BJ (cell line): ENCODE measurements at regions not wholly inside any gene's neighbourhood (a gene's known extent, or its start where the extent isn't known, plus 50 kb on each side); places are given as distances from the start of the nearest gene placed in this dataset.

Experiments
- CTCF ChIA-PET: fragments of 350-600 bp; formaldehyde crosslinking; extraction: SDS; loops from one replicate; lab custom pipeline; 2021; ENCODE audit warnings: antibody characterized with exemption, inconsistent platforms; lab: Yijun Ruan, JAX
- POLR2A ChIA-PET: fragments of 300-600 bp; sonication (Branson Sonifier 250); formaldehyde crosslinking; extraction: SDS; loops from one replicate; lab custom pipeline; 2021; ENCODE audit warnings: antibody characterized with exemption; lab: Charles Lee
- DNase-seq: peaks from one replicate; pipeline ENCODE4 v3.0.0-alpha.2; 2011; ENCODE audit warnings: low read depth
- H3K27me3 ChIP-seq: 2 replicates; pipeline ENCODE4 v1.6.0; 2011; ENCODE audit warnings: low read length; ENCODE audit not compliant: control insufficient read depth, insufficient read depth
- H3K36me3 ChIP-seq: 2 replicates; pipeline ENCODE4 v1.5.1; 2011; ENCODE audit warnings: low read length; ENCODE audit not compliant: control insufficient read depth, insufficient read depth
- H3K4me3 ChIP-seq: 2 replicates; pipeline ENCODE4 v1.5.1; 2011; ENCODE audit warnings: low read depth, mild to moderate bottlenecking, control low read depth, low read length
- TF ChIP-seq, protein P1 (sequence below): IDR thresholded peaks from 2 replicates; pipeline ENCODE4 v1.5.1; 2011; ENCODE audit warnings: low read depth, mild to moderate bottlenecking, control low read depth, inconsistent platforms, low read length, moderate library complexity; ENCODE audit not compliant: insufficient read depth

- TF ChIP-seq, protein P1, sequence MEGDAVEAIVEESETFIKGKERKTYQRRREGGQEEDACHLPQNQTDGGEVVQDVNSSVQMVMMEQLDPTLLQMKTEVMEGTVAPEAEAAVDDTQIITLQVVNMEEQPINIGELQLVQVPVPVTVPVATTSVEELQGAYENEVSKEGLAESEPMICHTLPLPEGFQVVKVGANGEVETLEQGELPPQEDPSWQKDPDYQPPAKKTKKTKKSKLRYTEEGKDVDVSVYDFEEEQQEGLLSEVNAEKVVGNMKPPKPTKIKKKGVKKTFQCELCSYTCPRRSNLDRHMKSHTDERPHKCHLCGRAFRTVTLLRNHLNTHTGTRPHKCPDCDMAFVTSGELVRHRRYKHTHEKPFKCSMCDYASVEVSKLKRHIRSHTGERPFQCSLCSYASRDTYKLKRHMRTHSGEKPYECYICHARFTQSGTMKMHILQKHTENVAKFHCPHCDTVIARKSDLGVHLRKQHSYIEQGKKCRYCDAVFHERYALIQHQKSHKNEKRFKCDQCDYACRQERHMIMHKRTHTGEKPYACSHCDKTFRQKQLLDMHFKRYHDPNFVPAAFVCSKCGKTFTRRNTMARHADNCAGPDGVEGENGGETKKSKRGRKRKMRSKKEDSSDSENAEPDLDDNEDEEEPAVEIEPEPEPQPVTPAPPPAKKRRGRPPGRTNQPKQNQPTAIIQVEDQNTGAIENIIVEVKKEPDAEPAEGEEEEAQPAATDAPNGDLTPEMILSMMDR = no peak
- ChIA-PET POLR2A (interaction anchor here (0.5 kb wide), 1 partner anchor 23 kb away, joined by 8 read pairs; no protein-coding TSS in a partner anchor), CTCF (no interaction called here)
- DNase-seq = no peak
- Histone ChIP-seq H3K4me3 (no peak overlapping the region), H3K36me3 (no peaks in the 10 kb centered on the region), H3K27me3 (no peaks in the 10 kb centered on the region)
Measured at GRCh38 chr2:145166731-145167302, 646.9 kb upstream of the ZEB2 start.

- H3K4me3 ChIP-seq = no peak overlapping the region
- DNase-seq = no peak
- no peaks in the 10 kb centered on the region for H3K27me3 ChIP-seq
- ChIA-PET POLR2A (no interaction called here), CTCF (interaction anchor here (0.6 kb wide), 1 partner anchor 457 kb away, joined by 3 read pairs; no protein-coding TSS in a partner anchor)
- H3K36me3 ChIP-seq = no peaks in the 10 kb centered on the region
- TF ChIP-seq, protein P1 = no peak
Measured at GRCh38 chr2:145161656-145162055, 641.7 kb upstream of the ZEB2 start.

DNA sequence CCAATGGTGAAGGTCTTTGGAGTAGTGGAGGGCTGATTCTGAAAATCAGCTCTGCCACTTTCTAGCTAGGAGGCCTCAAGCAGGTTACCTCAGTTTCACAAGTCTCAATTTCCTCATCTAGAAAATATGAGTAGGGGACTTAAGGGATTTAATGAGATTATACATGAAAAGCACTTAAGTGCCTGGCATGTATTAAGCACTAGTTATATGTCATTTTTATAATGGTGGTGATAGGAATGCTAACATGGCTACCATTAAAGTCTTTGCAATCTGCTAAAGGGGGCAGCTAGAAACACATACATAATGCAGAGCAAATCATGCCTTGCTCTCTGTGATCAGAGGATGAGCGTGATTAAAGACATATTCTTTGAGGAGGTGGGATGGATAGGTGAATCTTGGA, 640.9 kb upstream of the ZEB2 start:
- TF ChIP-seq, protein P1 = no peak
- ChIA-PET POLR2A (no interaction called here), CTCF (interaction anchor here (0.7 kb wide), 1 partner anchor 1461 kb away, joined by 3 read pairs; no protein-coding TSS in a partner anchor)
- Histone ChIP-seq H3K4me3 (no peak overlapping the region), H3K27me3 (no peaks in the 10 kb centered on the region), H3K36me3 (no peaks in the 10 kb centered on the region)
- no peak for DNase-seq

DNA sequence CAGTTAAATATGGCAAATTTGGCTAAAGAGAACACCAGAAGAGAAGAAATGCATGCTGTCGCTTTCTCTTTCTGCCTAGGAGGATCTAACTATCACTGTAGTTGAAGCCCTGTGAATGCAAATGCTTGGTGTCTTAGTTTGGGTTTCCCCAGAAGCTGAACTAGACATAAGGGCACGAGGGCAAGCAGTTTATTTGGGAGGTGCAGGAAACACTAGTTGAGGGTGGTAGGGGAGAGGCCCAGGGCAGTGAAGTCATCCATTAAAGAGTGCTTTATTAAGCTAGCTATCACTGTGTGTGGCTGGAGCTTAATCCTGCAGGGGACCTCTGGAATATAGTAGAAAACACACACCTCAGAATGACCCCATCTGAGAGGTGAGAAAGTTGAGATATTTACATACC, 639.8 kb upstream of the ZEB2 start:
- no peak for DNase-seq
- H3K4me3 ChIP-seq = no peak overlapping the region
- POLR2A ChIA-PET = no interaction called here
- no peaks in the 10 kb centered on the region for H3K27me3 ChIP-seq
- H3K36me3 ChIP-seq = no peaks in the 10 kb centered on the region
- TF ChIP-seq, protein P1 = no peak
- CTCF ChIA-PET = no interaction called here

GRCh38 chr2:145157741-145158591, 638.0 kb upstream of the ZEB2 start:
- POLR2A ChIA-PET = no interaction called here
- Histone ChIP-seq H3K4me3 (no peak overlapping the region), H3K36me3 (no peaks in the 10 kb centered on the region), H3K27me3 (no peaks in the 10 kb centered on the region)
- TF ChIP-seq, protein P1 = no peak
- DNase-seq = peak; percentile 89
- CTCF ChIA-PET = interaction anchor here (1.0 kb wide), 1 partner anchor 18 kb away, joined by 3 read pairs; no protein-coding TSS in a partner anchor
